ENCODE measurements at regions not wholly inside any gene's neighbourhood (a gene's known extent, or its start where the extent isn't known, plus 50 kb on each side); places are given as distances from the start of the nearest gene placed in this dataset.

DNA sequence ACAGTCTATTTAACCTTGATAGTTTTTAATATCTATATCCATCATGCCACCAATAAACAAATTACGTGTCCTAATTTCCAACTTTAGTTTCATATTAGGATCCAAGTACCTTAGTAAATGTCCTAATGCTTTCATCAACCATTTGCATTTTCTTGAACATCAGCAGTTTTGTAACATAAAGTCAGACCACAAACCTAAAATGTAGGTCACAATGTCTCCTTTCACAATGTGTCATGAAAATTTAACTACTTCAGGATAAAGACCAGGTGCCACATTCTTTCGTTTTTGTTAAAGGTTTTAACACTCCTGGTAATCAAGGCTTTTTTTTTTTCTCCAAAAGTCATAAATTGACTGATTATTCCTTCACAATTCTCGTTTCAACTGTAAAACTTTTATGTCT is 310.7 kb upstream of the PMFBP1 start:
- TF ChIP-seq, protein P1, sequence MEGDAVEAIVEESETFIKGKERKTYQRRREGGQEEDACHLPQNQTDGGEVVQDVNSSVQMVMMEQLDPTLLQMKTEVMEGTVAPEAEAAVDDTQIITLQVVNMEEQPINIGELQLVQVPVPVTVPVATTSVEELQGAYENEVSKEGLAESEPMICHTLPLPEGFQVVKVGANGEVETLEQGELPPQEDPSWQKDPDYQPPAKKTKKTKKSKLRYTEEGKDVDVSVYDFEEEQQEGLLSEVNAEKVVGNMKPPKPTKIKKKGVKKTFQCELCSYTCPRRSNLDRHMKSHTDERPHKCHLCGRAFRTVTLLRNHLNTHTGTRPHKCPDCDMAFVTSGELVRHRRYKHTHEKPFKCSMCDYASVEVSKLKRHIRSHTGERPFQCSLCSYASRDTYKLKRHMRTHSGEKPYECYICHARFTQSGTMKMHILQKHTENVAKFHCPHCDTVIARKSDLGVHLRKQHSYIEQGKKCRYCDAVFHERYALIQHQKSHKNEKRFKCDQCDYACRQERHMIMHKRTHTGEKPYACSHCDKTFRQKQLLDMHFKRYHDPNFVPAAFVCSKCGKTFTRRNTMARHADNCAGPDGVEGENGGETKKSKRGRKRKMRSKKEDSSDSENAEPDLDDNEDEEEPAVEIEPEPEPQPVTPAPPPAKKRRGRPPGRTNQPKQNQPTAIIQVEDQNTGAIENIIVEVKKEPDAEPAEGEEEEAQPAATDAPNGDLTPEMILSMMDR (IDR thresholded peaks at IDR 0.05; ENCODE audit: low read depth, low read length, poor library complexity, severe bottlenecking): no peak
- no peak for TF ChIP-seq EZH2phosphoT487 (IDR thresholded peaks at IDR 0.05; ENCODE audit: borderline replicate concordance, low read length)

Data from DOHH2 (cell line).